ENCODE measurements at regions not wholly inside any gene's neighbourhood (a gene's known extent, or its start where the extent isn't known, plus 50 kb on each side); places are given as distances from the start of the nearest gene placed in this dataset.

- Histone ChIP-seq H3K27me3 (ENCODE audit: control insufficient read depth in 4 of 4, insufficient read depth in 4 of 4, low read length in 3 of 4) (peaks cover 0 to 3% (median 0%) of the 10 kb centered on the region in 4 donors), H3K9me3 (ENCODE audit: control insufficient read depth in 4 of 4, low read length in 3 of 4) (peaks cover 4 to 12% (median 5%) of the 10 kb centered on the region in 4 donors), H3K36me3 (ENCODE audit: control insufficient read depth in 4 of 4, insufficient read depth in 3 of 4, low read depth in 1 of 4, low read length in 3 of 4) (no peaks in the 10 kb centered on the region), H3K4me3 (ENCODE audit: low read depth in 1 of 3, low read length in 3 of 3) (no peak overlapping the region), H3K9ac (ENCODE audit: low read depth in 1 of 2, low read length in 2 of 2) (no peak overlapping the region), H3K4me1 (ENCODE audit: control insufficient read depth in 4 of 4, insufficient read depth in 4 of 4, low read length in 3 of 4) (no peaks in the 10 kb centered on the region), H3K27ac (ENCODE audit: low read depth in 1 of 2, low read length in 2 of 2) (no peak overlapping the region)
- 26% methylated on average over 1 of the region's 1 CpG for WGBS
- TF ChIP-seq CTCF (IDR thresholded peaks at IDR 0.05; ENCODE audit: low read depth, low read length, missing input control) = no peak
- TF ChIP-seq GABPA (IDR thresholded peaks at IDR 0.05 in 1 of 2, conservative IDR thresholded peaks at IDR 0.05 in 1 of 2) = no peak
- no peak for TF ChIP-seq FOXA2 (IDR thresholded peaks at IDR 0.05)
- TF ChIP-seq RXRA (IDR thresholded peaks at IDR 0.05) = no peak
- TF ChIP-seq ZBTB33 (IDR thresholded peaks at IDR 0.05) = no peak
- no peak for TF ChIP-seq RAD21 (IDR thresholded peaks at IDR 0.05)
- no peak for TF ChIP-seq EGR1 (IDR thresholded peaks at IDR 0.05; ENCODE audit: low read depth in 2 of 2)
- TF ChIP-seq SP1 (IDR thresholded peaks at IDR 0.05) = no peak
- TF ChIP-seq NR2F2 (IDR thresholded peaks at IDR 0.05) = no peak
- no peak for TF ChIP-seq ATF3 (IDR thresholded peaks at IDR 0.05)
- no peak for TF ChIP-seq HNF4G (IDR thresholded peaks at IDR 0.05)
- no peak for TF ChIP-seq HNF4A (conservative IDR thresholded peaks at IDR 0.05)
- TF ChIP-seq YY1 (IDR thresholded peaks at IDR 0.05) = no peak
- no peak for TF ChIP-seq TAF1 (conservative IDR thresholded peaks at IDR 0.05)
- no peak for TF ChIP-seq FOXA1 (IDR thresholded peaks at IDR 0.05)
- no peak for TF ChIP-seq REST (IDR thresholded peaks at IDR 0.05)
- no peak for TF ChIP-seq MAX (IDR thresholded peaks at IDR 0.05)
- no peak for TF ChIP-seq JUND (IDR thresholded peaks at IDR 0.05)
- DNase-seq (ENCODE audit: low spot score) = no peak
Observed at GRCh38 chr4:10944321-10944720, 259.8 kb upstream of the CLNK start.

All from liver (tissue), 8 donors.